NK-92 (cell line): ENCODE measurements at regions not wholly inside any gene's neighbourhood (a gene's known extent, or its start where the extent isn't known, plus 50 kb on each side); places are given as distances from the start of the nearest gene placed in this dataset.

Experiments used
- DNase-seq: peaks from one replicate; lab custom pipeline; 2025; ENCODE audit not compliant: unreplicated experiment; lab: John Stamatoyannopoulos, UW

- DNase-seq: no peak
These were observed 592.6 kb upstream of the HS6ST1 start for GRCh38 chr2:128911276-128911675.

DNA sequence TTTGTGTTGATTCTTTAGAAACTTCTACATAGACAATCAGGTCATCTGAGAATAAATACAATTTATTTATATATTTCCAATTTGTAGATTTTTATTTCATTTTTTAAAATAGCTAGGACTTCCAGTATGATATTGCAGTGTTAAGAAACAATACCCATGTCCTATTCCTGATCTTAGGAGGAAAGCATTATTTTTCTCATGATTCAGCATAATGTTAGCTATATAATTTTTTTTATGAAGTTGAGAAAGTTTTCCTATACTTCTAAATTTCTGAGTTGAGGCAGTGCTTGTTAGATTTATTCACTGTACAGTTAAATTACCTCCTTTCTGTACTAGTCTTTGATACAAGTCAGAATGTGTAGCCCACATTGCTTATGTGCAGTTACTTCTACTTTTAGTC is 595.7 kb upstream of the HS6ST1 start:
- no peak for DNase-seq

DNA sequence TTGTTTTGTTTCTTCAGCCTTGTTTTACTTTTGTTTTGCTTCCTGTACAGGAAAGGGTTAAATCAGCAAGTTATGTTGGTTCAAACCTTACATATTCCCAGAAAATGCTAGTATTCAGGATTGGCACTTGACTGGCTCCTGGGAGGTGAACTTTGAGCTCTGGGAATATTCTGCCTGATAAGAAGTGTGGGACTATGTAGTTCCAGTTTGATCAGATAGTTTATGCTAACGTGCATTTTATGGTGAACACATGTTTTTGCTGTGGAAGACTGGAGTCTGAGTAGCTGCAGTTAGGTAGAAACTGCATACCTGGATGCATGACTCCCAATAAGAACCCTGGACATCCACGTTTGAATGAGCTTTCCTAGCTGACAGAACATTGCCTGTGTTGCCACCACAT is 603.1 kb upstream of the HS6ST1 start:
- no peak for DNase-seq

DNA sequence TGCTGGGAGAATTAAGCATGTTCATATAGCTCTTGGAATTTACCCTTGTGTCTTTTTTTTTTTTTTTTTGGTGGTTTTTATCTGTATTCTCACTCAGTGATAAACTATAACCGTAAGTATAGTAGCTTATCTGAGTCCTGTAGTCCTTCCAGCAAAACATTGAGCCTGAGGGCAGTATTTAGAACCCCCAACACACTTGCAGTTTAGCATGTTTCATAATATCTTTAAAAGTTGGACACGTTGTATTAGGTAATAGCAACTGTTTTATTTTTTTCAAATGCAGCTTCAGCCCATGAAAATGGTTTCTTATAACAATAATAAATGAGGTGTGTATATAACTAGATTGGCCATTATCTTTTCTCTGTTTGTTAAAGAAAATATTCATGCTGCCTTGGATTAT is 603.5 kb upstream of the HS6ST1 start:
- DNase-seq: no peak

- DNase-seq: no peak
These were observed 607.0 kb upstream of the HS6ST1 start for GRCh38 chr2:128925631-128926030.

DNA sequence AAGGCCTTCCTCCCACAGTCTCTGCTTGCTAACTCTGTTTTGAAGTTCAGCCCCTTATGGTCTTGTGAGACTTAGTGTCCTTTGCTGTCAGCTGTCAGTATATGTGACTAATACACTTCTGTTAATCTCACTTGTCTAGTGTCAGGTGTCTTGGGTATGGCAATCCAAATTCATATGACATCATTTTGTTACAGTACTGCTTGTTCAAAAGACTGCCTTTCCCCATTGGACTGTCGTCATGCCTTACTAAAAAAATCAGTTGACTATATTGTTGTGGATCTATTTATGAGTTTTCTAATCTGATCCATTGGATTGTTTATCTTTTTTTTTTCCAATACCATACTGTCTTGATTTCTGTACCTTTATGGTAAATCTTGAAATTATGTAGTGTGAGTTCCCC is 611.4 kb upstream of the HS6ST1 start:
- no peak for DNase-seq

DNA sequence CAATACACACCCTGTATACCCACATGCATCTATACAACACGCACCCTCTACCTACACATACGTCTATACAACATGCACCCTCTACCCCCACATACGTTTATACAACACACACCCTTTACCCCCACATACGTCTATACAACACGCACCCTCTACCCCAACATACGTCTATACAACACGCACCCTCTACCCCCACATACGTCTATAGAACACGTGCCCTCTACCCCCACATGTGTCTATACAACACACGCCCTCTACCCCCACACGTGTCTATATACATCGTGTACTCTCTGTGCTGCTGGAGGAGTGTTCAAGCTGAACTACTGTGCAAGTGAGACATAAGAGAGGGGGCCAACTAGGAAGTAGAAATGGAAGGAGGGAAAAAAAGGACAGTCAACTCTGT is 621.7 kb upstream of the HS6ST1 start:
- no peak for DNase-seq

- DNase-seq: no peak
These were observed 623.1 kb upstream of the HS6ST1 start for GRCh38 chr2:128941751-128942150.

- no peak for DNase-seq
These were observed 630.7 kb upstream of the HS6ST1 start for GRCh38 chr2:128949360-128949759.

GRCh38 chr2:128950758-128951157 is 632.1 kb upstream of the HS6ST1 start:
- DNase-seq: no peak

DNA sequence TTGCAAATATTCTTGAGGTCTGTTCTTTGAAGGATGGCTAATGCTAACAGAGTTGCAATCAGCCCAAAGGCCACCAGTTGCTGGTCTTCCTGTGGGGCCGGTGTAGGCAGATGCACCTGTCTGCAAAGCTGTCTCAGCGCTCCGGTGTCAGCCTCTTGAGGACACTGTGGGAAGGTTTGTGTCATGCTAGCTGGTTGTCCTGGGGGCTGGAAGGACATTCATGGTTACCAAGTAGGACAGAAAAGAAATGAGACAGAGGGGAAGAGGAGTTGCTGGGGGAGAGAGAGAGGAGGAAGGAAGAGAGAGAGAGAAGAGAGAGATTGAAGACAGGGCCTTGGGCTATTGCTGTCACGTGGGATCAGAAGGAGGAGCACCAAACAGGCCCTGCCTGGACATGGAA is 639.6 kb upstream of the HS6ST1 start:
- DNase-seq: no peak

DNA sequence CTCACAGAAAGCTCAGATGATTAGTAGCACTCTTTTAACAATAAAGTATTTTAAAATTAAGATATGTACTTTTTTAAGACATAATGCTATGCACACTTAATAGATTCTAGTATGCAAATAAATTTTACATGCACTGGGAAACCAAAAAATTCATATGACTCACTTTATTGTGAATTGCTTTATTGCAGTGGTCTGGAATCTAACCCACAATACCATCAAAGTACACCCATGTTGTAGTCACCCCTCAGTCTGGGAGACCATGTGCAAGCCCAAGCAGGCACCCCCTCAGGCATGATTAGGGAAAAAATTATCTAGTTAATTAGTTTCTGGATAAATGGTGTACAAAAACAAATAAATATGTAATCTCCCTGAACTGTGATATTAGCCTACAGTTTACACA is 649.0 kb upstream of the HS6ST1 start:
- no peak for DNase-seq

- no peak for DNase-seq
These were observed 650.7 kb upstream of the HS6ST1 start for GRCh38 chr2:128969374-128969773.

- no peak for DNase-seq
These were observed 651.9 kb upstream of the HS6ST1 start for GRCh38 chr2:128970332-128971116.

DNA sequence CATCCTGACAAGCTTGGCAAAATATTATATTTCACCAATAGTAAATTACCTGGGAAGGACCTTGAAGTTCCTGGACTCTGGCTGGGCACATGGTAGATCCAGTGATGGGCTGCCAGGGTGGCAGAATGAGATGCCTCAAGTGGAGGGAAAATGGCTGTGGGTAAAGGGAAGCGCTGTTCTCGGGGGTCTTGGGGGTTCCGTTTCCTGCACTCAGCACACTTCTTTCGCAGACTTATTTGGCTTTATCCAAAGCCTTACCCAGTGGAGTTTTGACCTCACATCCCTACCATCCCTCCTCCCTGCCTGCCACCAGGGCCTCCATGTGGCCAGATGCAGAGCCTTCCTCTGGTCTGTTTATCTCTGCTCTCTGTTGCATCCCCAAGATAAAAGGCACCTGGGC is 654.9 kb upstream of the HS6ST1 start:
- DNase-seq: no peak

- DNase-seq: no peak
These were observed 659.5 kb upstream of the HS6ST1 start for GRCh38 chr2:128978212-128978611.

- DNase-seq: no peak
These were observed 660.5 kb upstream of the HS6ST1 start for GRCh38 chr2:128979182-128979581.

GRCh38 chr2:128980475-128980874 is 661.8 kb upstream of the HS6ST1 start:
- no peak for DNase-seq

DNA sequence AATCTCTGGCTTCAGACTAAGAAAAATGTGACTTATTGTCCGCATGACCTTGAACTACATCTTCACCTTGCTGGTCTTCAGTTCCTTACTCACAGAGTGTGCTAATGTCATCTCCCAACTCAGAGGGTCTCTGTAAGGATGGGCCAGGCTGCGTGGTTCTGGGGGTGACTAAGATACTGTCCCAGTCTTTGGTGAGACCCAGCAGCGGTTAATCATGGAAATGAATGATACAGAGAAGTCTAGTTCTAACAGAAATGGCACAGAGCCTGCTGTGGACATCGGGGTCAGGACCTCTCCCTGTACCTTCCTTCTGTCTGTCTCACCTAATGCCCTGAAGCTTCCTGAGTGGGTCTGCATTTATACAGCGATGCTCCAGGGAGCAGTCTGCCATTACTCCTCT is 662.7 kb upstream of the HS6ST1 start:
- no peak for DNase-seq

DNA sequence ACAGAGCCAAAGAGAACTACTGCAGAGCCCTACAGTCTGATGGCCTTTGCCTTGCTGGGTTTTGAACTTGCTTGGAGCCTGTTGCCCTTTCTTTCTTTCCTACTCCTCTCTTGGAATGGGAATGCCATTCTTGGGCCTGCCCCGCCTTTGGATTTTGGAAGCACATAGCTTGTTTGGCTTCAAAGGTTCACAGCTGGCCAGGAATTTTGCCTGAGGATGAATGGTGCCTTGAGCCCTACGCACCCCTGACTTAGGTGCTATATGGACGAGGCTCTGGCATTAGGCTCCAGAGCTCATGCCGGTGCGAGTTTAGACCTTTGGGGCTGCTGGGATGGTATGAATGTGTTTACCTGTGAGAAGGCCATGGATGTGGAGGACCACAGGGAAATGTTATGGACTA is 663.3 kb upstream of the HS6ST1 start:
- DNase-seq: no peak

DNA sequence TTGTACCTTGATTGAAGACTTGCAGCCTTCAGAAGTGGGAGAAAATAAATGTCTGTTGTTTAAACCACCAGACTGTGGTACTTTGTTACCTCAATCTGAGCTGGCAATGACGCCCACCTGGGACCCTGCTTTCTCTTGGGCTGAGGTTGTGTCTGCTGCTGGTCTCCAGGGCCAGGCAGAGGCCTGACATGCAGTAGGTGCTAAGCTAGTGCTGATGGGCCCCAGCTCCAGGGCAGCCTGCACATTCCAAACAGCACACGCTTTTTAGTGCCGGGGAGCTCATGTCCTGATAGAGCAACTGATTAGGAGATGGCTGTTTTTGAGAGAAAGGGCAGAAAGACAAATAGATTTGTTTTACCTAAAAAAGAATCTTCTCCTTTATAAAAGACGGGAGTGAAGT is 664.0 kb upstream of the HS6ST1 start:
- no peak for DNase-seq

DNA sequence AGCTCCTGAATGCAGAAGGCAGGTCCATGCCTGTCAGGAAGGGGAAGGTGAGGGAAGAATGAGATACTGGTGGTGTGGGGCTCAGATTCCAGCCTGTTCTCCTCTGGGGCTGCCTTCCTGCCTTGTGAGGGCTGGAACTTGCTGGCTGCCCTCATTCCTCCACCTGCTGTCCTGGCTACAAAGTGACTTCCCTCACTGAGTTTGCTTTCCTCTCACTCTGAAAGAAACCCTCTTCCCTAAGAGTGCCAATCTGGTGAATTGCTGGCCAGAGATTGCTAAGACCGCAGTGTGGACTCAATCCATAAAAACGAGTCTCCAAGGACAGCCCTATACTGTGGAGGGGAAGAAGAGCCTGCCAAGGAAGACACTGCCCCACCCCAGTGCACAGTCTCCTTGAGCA is 664.4 kb upstream of the HS6ST1 start:
- DNase-seq: no peak

DNA sequence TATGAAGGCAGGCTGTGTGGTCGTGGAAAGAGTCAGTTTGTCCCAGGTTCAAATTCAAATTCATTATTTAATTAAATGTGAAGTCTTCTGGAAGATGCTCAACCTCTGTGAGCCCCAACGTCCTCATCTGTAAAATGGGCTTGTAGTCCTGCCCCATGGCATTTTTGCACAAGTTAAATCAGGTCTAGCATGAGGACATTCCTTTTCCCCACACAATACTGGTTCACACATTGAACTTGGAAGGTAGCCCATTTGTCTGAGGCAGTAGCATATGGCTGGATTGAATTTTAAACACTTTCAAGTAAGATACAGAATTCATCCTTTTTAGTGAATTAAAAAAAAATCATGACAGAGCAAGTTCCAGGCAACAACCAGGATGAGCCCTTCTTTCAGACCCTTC is 665.4 kb upstream of the HS6ST1 start:
- no peak for DNase-seq
